HCT116 (cell line): ENCODE measurements at regions not wholly inside any gene's neighbourhood (a gene's known extent, or its start where the extent isn't known, plus 50 kb on each side); places are given as distances from the start of the nearest gene placed in this dataset.

ENCODE experiments used
- CTCF ChIP-seq, 3 experiments: fragments of 200-600 bp in 1 of 3; sonication (generic) in 1 of 3; IDR thresholded peaks in 2 of 3; conservative IDR thresholded peaks in 1 of 3; 2 replicates each; pipeline ENCODE4 v1.5.1; 2012 to 2017; ENCODE audit warnings: low read depth in 2 of 3, low read length in 2 of 3, antibody characterized with exemption in 1 of 3, borderline replicate concordance in 1 of 3, control low read depth in 1 of 3, mild to moderate bottlenecking in 1 of 3, mixed read lengths in 1 of 3, mixed run types in 1 of 3, moderate library complexity in 1 of 3; ENCODE audit not compliant: insufficient read depth in 1 of 3
- EZH2 ChIP-seq: fragments of 200-600 bp; sonication (generic); IDR thresholded peaks from 2 replicates; pipeline ENCODE4 v1.6.1; 2017; ENCODE audit warnings: antibody characterized with exemption, mixed run types
- JUND ChIP-seq: IDR thresholded peaks from 2 replicates; pipeline ENCODE4 v1.6.1; 2012
- POLR2A ChIP-seq: IDR thresholded peaks from 2 replicates; pipeline ENCODE4 v1.7.0; 2011; ENCODE audit warnings: borderline replicate concordance; ENCODE audit not compliant: insufficient read depth, insufficient read length; ENCODE audit errors: extremely low read depth
- POLR2AphosphoS5 ChIP-seq: IDR thresholded peaks from 2 replicates; pipeline ENCODE4 v1.6.1; 2011; ENCODE audit warnings: mild to moderate bottlenecking, low read depth, low read length, moderate library complexity
- RAD21 ChIP-seq: IDR thresholded peaks from 2 replicates; pipeline ENCODE4 v1.6.1; 2012; ENCODE audit warnings: low read depth, mild to moderate bottlenecking
- TF ChIP-seq, protein P1 (sequence below): IDR thresholded peaks from 2 replicates; pipeline ENCODE4 v1.6.1; 2012

DNA sequence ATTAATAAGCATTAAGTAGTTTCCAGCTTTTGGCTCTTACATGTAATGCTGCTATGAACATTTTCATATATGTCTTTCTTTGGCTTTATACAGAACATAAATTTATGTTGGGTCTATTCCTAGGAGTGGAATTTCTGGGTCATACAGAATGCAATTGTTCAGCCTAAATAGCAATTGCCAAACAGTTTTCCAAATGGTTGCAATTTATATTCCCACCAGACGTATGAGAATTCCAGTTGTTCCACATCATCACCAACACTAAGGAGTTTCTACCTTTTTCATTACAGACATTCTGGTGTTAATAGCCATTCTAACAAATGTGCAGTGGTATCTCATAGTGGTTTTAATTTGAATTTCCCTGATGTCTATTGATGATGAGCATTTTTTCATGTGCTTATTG lies 160.1 kb upstream of the TMC3 start:
- TF ChIP-seq CTCF (IDR thresholded peaks at IDR 0.05 in 2 of 3, conservative IDR thresholded peaks at IDR 0.05 in 1 of 3; ENCODE audit: borderline replicate concordance in 1 of 3, insufficient read depth in 1 of 3, low read depth in 2 of 3, low read length in 2 of 3): no peak
- TF ChIP-seq JUND: no peak
- TF ChIP-seq POLR2AphosphoS5: no peak
- TF ChIP-seq EZH2: no peak
- TF ChIP-seq, protein P1, sequence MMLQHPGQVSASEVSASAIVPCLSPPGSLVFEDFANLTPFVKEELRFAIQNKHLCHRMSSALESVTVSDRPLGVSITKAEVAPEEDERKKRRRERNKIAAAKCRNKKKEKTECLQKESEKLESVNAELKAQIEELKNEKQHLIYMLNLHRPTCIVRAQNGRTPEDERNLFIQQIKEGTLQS: no peak
- no peak for TF ChIP-seq POLR2A
- no peak for TF ChIP-seq RAD21
